Suprapubic skin (tissue), 4 donors: ENCODE measurements at regions not wholly inside any gene's neighbourhood (a gene's known extent, or its start where the extent isn't known, plus 50 kb on each side); places are given as distances from the start of the nearest gene placed in this dataset.

ENCODE experiments used
- DNase-seq, 2 donors: peaks; one replicate each; pipeline ENCODE4 v3.0.0-alpha.2; 2019; ENCODE audit warnings: low spot score in 2 of 2
- H3K27ac ChIP-seq: fragments of 200-600 bp; sonication (generic); one replicate; pipeline ENCODE4 v1.5.1; 2019
- H3K27me3 ChIP-seq: fragments of 200-600 bp; sonication (generic); one replicate; pipeline ENCODE4 v1.5.1; 2019
- H3K36me3 ChIP-seq: fragments of 200-600 bp; sonication (generic); one replicate; pipeline ENCODE4 v1.5.1; 2019
- H3K4me1 ChIP-seq: fragments of 200-600 bp; sonication (generic); one replicate; pipeline ENCODE4 v1.5.1; 2019
- H3K4me3 ChIP-seq: fragments of 200-600 bp; sonication (generic); one replicate; pipeline ENCODE4 v1.5.1; 2019; ENCODE audit warnings: mild to moderate bottlenecking
- H3K9me3 ChIP-seq: fragments of 200-600 bp; sonication (generic); one replicate; pipeline ENCODE4 v1.5.1; 2019
- CTCF ChIP-seq, 2 donors: fragments of 200-600 bp in 1 of 2; fragments of 450-650 bp in 1 of 2; sonication (generic) in 1 of 2; IDR thresholded peaks; one replicate each; pipeline ENCODE4 v1.5.1; 2016 to 2019; ENCODE audit warnings: antibody characterized with exemption in 2 of 2, mild to moderate bottlenecking in 1 of 2, moderate library complexity in 1 of 2
- EP300 ChIP-seq: sonication (generic); formaldehyde crosslinking; IDR thresholded peaks from one replicate; pipeline ENCODE4 v1.6.1; 2017; ENCODE audit warnings: antibody characterized with exemption
- POLR2A ChIP-seq, 2 donors: fragments of 450-650 bp; IDR thresholded peaks; one replicate each; pipeline ENCODE4 v1.6.1; 2017; ENCODE audit warnings: antibody characterized with exemption in 2 of 2, mild to moderate bottlenecking in 2 of 2, moderate library complexity in 2 of 2
- POLR2AphosphoS5 ChIP-seq, 3 donors: sonication (generic); formaldehyde crosslinking; IDR thresholded peaks; one replicate each; pipeline ENCODE4 v1.6.1; 2017; ENCODE audit warnings: antibody characterized with exemption in 3 of 3
- WGBS: methylation state at CpG from one replicate; pipeline ENCODE4 v1.1.5; 2018; 5-methylcytosine and 5-hydroxymethylcytosine counted together

- H3K9me3 ChIP-seq, result no peaks in the 10 kb centered on the region
- no peak overlapping the region for H3K27ac ChIP-seq
- H3K4me3 ChIP-seq, result no peak overlapping the region
- DNase-seq, result no peak
- H3K4me1 ChIP-seq, result no peaks in the 10 kb centered on the region
- TF ChIP-seq EP300, result no peak
- TF ChIP-seq CTCF (IDR thresholded peaks at IDR 0.05), result no peak
- no peak for TF ChIP-seq POLR2AphosphoS5 (IDR thresholded peaks at IDR 0.05)
- no peak for TF ChIP-seq POLR2A (IDR thresholded peaks at IDR 0.05)
- 33% methylated on average over 3 of the region's 3 CpGs for WGBS
- H3K36me3 ChIP-seq, result no peaks in the 10 kb centered on the region
- peaks cover 7% of the 10 kb centered on the region for H3K27me3 ChIP-seq
Measured at GRCh38 chr20:24723186-24723585, 225.9 kb upstream of the CST7 start.

GRCh38 chr20:24723647-24724352 is 225.3 kb upstream of the CST7 start:
- Histone ChIP-seq H3K27me3 (peaks cover 7% of the 10 kb centered on the region), H3K27ac (no peak overlapping the region), H3K4me1 (no peaks in the 10 kb centered on the region), H3K36me3 (no peaks in the 10 kb centered on the region), H3K4me3 (no peak overlapping the region), H3K9me3 (no peaks in the 10 kb centered on the region)
- WGBS, result 58% methylated on average over 13 of the region's 13 CpGs
- no peak for TF ChIP-seq EP300
- TF ChIP-seq POLR2AphosphoS5 (IDR thresholded peaks at IDR 0.05), result no peak
- no peak for TF ChIP-seq CTCF (IDR thresholded peaks at IDR 0.05)
- TF ChIP-seq POLR2A (IDR thresholded peaks at IDR 0.05), result no peak
- no peak for DNase-seq

- no peak for TF ChIP-seq POLR2A (IDR thresholded peaks at IDR 0.05)
- TF ChIP-seq POLR2AphosphoS5 (IDR thresholded peaks at IDR 0.05), result no peak
- no peak for TF ChIP-seq EP300
- no peak for TF ChIP-seq CTCF (IDR thresholded peaks at IDR 0.05)
- Histone ChIP-seq H3K27ac (no peak overlapping the region), H3K36me3 (no peaks in the 10 kb centered on the region), H3K27me3 (peaks cover 7% of the 10 kb centered on the region), H3K4me1 (no peaks in the 10 kb centered on the region), H3K4me3 (no peak overlapping the region), H3K9me3 (no peaks in the 10 kb centered on the region)
- DNase-seq, result no peak
- 92% methylated on average over 5 of the region's 5 CpGs for WGBS
Measured at GRCh38 chr20:24724982-24725533, 224.0 kb upstream of the CST7 start.

- Histone ChIP-seq H3K27me3 (no peaks in the 10 kb centered on the region), H3K4me3 (no peak overlapping the region), H3K36me3 (no peaks in the 10 kb centered on the region), H3K9me3 (no peaks in the 10 kb centered on the region), H3K4me1 (no peaks in the 10 kb centered on the region), H3K27ac (no peak overlapping the region)
- WGBS, result 97% methylated on average over 1 of the region's 1 CpG
- TF ChIP-seq CTCF (IDR thresholded peaks at IDR 0.05) (no peak), POLR2AphosphoS5 (IDR thresholded peaks at IDR 0.05) (no peak), EP300 (no peak), POLR2A (IDR thresholded peaks at IDR 0.05) (no peak)
- DNase-seq, result no peak
Measured at GRCh38 chr20:24727795-24728194, 221.3 kb upstream of the CST7 start.

- Histone ChIP-seq H3K4me1 (no peaks in the 10 kb centered on the region), H3K9me3 (no peaks in the 10 kb centered on the region), H3K36me3 (no peaks in the 10 kb centered on the region), H3K27me3 (no peaks in the 10 kb centered on the region), H3K4me3 (no peak overlapping the region), H3K27ac (no peak overlapping the region)
- 91% methylated on average over 17 of the region's 17 CpGs for WGBS
- TF ChIP-seq EP300 (no peak), POLR2A (IDR thresholded peaks at IDR 0.05) (no peak), POLR2AphosphoS5 (IDR thresholded peaks at IDR 0.05) (no peak), CTCF (IDR thresholded peaks at IDR 0.05) (no peak)
- no peak for DNase-seq
Measured at GRCh38 chr20:24729896-24730605, 219.0 kb upstream of the CST7 start.
